ENCODE measurements at regions not wholly inside any gene's neighbourhood (a gene's known extent, or its start where the extent isn't known, plus 50 kb on each side); places are given as distances from the start of the nearest gene placed in this dataset.

DNA sequence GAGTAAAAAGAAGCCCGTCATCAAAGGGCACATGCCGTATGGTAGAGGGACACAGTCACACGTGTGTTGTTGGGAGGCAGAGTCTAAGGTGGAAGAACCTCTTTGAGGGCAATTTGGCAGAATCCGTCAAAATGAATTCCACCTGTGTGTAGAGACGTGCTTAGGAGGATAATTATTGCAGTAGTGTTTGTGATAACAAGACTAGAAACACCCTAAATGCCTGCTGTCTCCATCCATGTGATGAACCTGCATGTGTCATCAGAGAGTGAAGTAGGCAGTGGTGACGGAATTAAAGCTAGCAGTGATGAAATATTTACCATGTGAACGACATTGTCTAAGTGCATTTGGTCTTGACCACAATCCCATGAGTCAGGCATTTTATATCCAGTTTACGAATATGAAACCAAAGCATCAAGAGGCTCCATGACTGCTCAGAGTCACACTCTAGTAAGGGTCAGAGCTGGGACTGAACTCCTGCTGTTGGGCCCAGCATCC, 61.3 kb upstream of the ADORA2B start:
- intact Hi-C loops (cut with micrococcal nuclease), result no loop called here
- H3K27ac ChIP-seq (ENCODE audit: insufficient read depth, low read depth, low read length), result no peak overlapping the region

More for the DNA sequence above, 61.3 kb upstream of the ADORA2B start:
- no peak overlapping the region for H3K4me2 ChIP-seq (ENCODE audit: insufficient read depth, low read length)
- no TSS peak for BruUV-seq (replicated peaks)
- no peak overlapping the region for H3K9ac ChIP-seq (replicated peaks; ENCODE audit: extremely low read depth, insufficient read depth, low read length)
- no peaks in the 10 kb centered on the region for H3K79me2 ChIP-seq (ENCODE audit: control insufficient read depth, insufficient read depth, low read length)
- ChIA-PET CTCF (no interaction called here), POLR2A (no interaction called here)
- dilution Hi-C loops (cut with MboI; ENCODE audit: extremely low pct_ligation_motif_present, low sequenced_read_pairs), result no loop called here
- TF ChIP-seq POLR2A (IDR thresholded peaks at IDR 0.05; ENCODE audit: low read depth, low read length) (no peak), JUN (IDR thresholded peaks at IDR 0.05; ENCODE audit: borderline replicate concordance, insufficient read depth, insufficient read length, low read depth) (no peak), MYC (IDR thresholded peaks at IDR 0.05; ENCODE audit: low read depth, low read length) (no peak), POLR2AphosphoS5 (IDR thresholded peaks at IDR 0.05; ENCODE audit: insufficient read depth, low read depth, low read length) (no peak), EZH2 (IDR thresholded peaks at IDR 0.05; ENCODE audit: borderline replicate concordance, low read depth, low read length, severe bottlenecking) (no peak), FOS (IDR thresholded peaks at IDR 0.05; ENCODE audit: borderline replicate concordance, insufficient read depth, low read length) (no peak), GATA2 (IDR thresholded peaks at IDR 0.05; ENCODE audit: insufficient read depth, insufficient read length, low read depth, low read length) (no peak)
- TF ChIP-seq, protein P1, sequence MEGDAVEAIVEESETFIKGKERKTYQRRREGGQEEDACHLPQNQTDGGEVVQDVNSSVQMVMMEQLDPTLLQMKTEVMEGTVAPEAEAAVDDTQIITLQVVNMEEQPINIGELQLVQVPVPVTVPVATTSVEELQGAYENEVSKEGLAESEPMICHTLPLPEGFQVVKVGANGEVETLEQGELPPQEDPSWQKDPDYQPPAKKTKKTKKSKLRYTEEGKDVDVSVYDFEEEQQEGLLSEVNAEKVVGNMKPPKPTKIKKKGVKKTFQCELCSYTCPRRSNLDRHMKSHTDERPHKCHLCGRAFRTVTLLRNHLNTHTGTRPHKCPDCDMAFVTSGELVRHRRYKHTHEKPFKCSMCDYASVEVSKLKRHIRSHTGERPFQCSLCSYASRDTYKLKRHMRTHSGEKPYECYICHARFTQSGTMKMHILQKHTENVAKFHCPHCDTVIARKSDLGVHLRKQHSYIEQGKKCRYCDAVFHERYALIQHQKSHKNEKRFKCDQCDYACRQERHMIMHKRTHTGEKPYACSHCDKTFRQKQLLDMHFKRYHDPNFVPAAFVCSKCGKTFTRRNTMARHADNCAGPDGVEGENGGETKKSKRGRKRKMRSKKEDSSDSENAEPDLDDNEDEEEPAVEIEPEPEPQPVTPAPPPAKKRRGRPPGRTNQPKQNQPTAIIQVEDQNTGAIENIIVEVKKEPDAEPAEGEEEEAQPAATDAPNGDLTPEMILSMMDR (IDR thresholded peaks at IDR 0.05; ENCODE audit: extremely low read depth in 1 of 2, insufficient read depth in 1 of 2, low read depth in 1 of 2, low read length in 2 of 2), result no peak
- TF ChIP-seq, protein P2, sequence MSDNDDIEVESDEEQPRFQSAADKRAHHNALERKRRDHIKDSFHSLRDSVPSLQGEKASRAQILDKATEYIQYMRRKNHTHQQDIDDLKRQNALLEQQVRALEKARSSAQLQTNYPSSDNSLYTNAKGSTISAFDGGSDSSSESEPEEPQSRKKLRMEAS (IDR thresholded peaks at IDR 0.05; ENCODE audit: insufficient read depth, insufficient read length), result no peak
- no peak for FAIRE-seq
- peaks cover 0 to 2% of the 10 kb centered on the region in 2 experiments for H3K27me3 ChIP-seq (ENCODE audit: control insufficient read depth in 2 of 2, insufficient read depth in 2 of 2, low read length in 2 of 2)
- no peaks in the 10 kb centered on the region for H3K9me3 ChIP-seq (replicated peaks; ENCODE audit: control insufficient read depth, insufficient read depth, low read length)
- H2AFZ ChIP-seq (ENCODE audit: low read depth, low read length), result no peak overlapping the region
- DNase-seq (ENCODE audit: low read depth, low spot score), result no peak
- no peak overlapping the region for H3K4me3 ChIP-seq (replicated peaks in 1 of 3; ENCODE audit: insufficient read depth in 1 of 3, low read depth in 1 of 3, low read length in 3 of 3)
- H3K36me3 ChIP-seq (ENCODE audit: control insufficient read depth in 2 of 2, extremely low read depth in 1 of 2, insufficient read depth in 2 of 2, low read length in 2 of 2), result no peaks in the 10 kb centered on the region
- H3K9me1 ChIP-seq (replicated peaks; ENCODE audit: control insufficient read depth, extremely low read depth, insufficient read depth, low read length), result no peaks in the 10 kb centered on the region
- H3K4me1 ChIP-seq (ENCODE audit: control insufficient read depth, extremely low read depth, insufficient read depth, low read length), result no peaks in the 10 kb centered on the region
- no peaks in the 10 kb centered on the region for H4K20me1 ChIP-seq (replicated peaks; ENCODE audit: control insufficient read depth, extremely low read depth, insufficient read depth, low read length)
